ENCODE measurements at regions not wholly inside any gene's neighbourhood (a gene's known extent, or its start where the extent isn't known, plus 50 kb on each side); places are given as distances from the start of the nearest gene placed in this dataset.

- no peak for TF ChIP-seq SMC3 (IDR thresholded peaks at IDR 0.05; ENCODE audit: borderline replicate concordance, low read length)
- TF ChIP-seq POLR2AphosphoS5 (IDR thresholded peaks at IDR 0.05; ENCODE audit: low read length) = no peak
- no peak for TF ChIP-seq CEBPB (IDR thresholded peaks at IDR 0.05; ENCODE audit: borderline replicate concordance in 1 of 2, low read depth in 2 of 2, low read length in 2 of 2)
- TF ChIP-seq ETV6 (conservative IDR thresholded peaks at IDR 0.05 in 1 of 2, IDR thresholded peaks at IDR 0.05 in 1 of 2; ENCODE audit: borderline replicate concordance in 1 of 2, low read depth in 1 of 2) = no peak
- no peak for TF ChIP-seq HDAC6 (IDR thresholded peaks at IDR 0.05; ENCODE audit: unreplicated experiment)
- no peak for TF ChIP-seq YY1 (IDR thresholded peaks at IDR 0.05; ENCODE audit: low read depth, low read length)
- no peak for TF ChIP-seq CTCF (IDR thresholded peaks at IDR 0.05 in 2 of 3, conservative IDR thresholded peaks at IDR 0.05 in 1 of 3; ENCODE audit: control insufficient read depth in 2 of 3, extremely low read depth in 1 of 3, insufficient read depth in 1 of 3, low read depth in 3 of 3, low read length in 3 of 3)
Measured at GRCh38 chr11:110859240-110859840, 147.1 kb upstream of the ARHGAP20 start.

Data from GM12878 (cell line).